GM12892 (cell line): ENCODE measurements at regions not wholly inside any gene's neighbourhood (a gene's known extent, or its start where the extent isn't known, plus 50 kb on each side); places are given as distances from the start of the nearest gene placed in this dataset.

Source experiments
- POLR2A ChIP-seq: IDR thresholded peaks from 2 replicates; pipeline ENCODE4 v1.6.1; 2011; ENCODE audit warnings: low read depth, low read length, control low read depth
- POLR2AphosphoS5 ChIP-seq: IDR thresholded peaks from 2 replicates; pipeline ENCODE4 v1.6.1; 2011; ENCODE audit warnings: low read depth, low read length, control low read depth

GRCh38 chr22:48352086-48352911, 1475.4 kb downstream of the BRD1 start:
- no peak for TF ChIP-seq POLR2AphosphoS5
- TF ChIP-seq POLR2A: no peak
